ENCODE measurements at regions not wholly inside any gene's neighbourhood (a gene's known extent, or its start where the extent isn't known, plus 50 kb on each side); places are given as distances from the start of the nearest gene placed in this dataset.
A peak's percentile ranks its signal among the peaks of the same experiment; 100 is the strongest.

GRCh38 chr1:38375035-38375434, 328.4 kb upstream of the POU3F1 start:
- no peak overlapping the region for H3K4me3 ChIP-seq (ENCODE audit: low read depth, low read length)
- TF ChIP-seq, protein P1, sequence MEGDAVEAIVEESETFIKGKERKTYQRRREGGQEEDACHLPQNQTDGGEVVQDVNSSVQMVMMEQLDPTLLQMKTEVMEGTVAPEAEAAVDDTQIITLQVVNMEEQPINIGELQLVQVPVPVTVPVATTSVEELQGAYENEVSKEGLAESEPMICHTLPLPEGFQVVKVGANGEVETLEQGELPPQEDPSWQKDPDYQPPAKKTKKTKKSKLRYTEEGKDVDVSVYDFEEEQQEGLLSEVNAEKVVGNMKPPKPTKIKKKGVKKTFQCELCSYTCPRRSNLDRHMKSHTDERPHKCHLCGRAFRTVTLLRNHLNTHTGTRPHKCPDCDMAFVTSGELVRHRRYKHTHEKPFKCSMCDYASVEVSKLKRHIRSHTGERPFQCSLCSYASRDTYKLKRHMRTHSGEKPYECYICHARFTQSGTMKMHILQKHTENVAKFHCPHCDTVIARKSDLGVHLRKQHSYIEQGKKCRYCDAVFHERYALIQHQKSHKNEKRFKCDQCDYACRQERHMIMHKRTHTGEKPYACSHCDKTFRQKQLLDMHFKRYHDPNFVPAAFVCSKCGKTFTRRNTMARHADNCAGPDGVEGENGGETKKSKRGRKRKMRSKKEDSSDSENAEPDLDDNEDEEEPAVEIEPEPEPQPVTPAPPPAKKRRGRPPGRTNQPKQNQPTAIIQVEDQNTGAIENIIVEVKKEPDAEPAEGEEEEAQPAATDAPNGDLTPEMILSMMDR (IDR thresholded peaks at IDR 0.05; ENCODE audit: insufficient read depth, low read depth, low read length, missing control alignments): no peak
- no peak for DNase-seq (ENCODE audit: low read depth)

DNA sequence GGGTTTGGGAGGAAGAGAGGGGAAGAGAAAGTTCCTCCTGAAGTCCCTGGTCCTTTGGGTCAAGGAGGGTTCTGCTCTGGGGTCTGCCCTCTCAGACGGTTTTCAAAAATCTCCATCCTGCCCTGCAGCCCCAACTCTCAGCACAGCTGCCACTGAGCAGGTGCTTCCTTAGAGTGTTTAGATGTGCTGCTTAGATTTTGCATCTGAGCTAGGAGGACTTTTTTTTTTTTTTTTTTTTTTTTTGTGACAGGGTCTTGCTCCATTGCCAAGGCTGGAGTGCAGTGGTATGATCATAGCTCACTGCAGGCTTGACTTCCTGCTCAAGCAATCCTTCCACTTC, 324.9 kb upstream of the POU3F1 start:
- TF ChIP-seq, protein P1 (IDR thresholded peaks at IDR 0.05; ENCODE audit: insufficient read depth, low read depth, low read length, missing control alignments): no peak
- no peak for DNase-seq (ENCODE audit: low read depth)
- H3K4me3 ChIP-seq (ENCODE audit: low read depth, low read length): no peak overlapping the region

GRCh38 chr1:38370716-38371504, 324.3 kb upstream of the POU3F1 start:
- no peak overlapping the region for H3K4me3 ChIP-seq (ENCODE audit: low read depth, low read length)
- no peak for DNase-seq (ENCODE audit: low read depth)
- TF ChIP-seq, protein P1 (IDR thresholded peaks at IDR 0.05; ENCODE audit: insufficient read depth, low read depth, low read length, missing control alignments): no peak

GRCh38 chr1:38365242-38365641, 318.6 kb upstream of the POU3F1 start:
- no peak for DNase-seq (ENCODE audit: low read depth)
- no peak overlapping the region for H3K4me3 ChIP-seq (ENCODE audit: low read depth, low read length)
- TF ChIP-seq, protein P1 (IDR thresholded peaks at IDR 0.05; ENCODE audit: insufficient read depth, low read depth, low read length, missing control alignments): no peak

GRCh38 chr1:38361566-38361965, 315.0 kb upstream of the POU3F1 start:
- DNase-seq (ENCODE audit: low read depth): no peak
- H3K4me3 ChIP-seq (ENCODE audit: low read depth, low read length): no peak overlapping the region
- TF ChIP-seq, protein P1 (IDR thresholded peaks at IDR 0.05; ENCODE audit: insufficient read depth, low read depth, low read length, missing control alignments): no peak

DNA sequence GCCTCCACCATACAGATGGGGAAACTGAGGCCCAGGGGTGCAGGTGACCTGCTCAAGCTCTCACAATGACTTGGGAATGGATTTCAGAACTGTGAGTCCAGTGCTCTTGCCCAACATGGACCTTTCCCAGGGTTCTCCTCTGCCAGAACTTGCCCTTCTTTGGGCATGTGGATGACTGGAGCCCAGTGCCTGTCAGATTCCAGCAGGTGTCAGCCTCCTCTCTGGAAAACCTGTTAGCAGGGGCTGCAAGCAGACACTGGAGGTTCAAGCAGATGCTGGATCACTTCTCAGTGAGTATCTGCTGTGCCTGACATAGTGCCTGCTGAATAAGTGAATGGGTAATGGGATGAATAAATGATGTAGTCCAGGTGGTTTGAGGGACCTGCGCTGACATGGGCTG, 314.2 kb upstream of the POU3F1 start:
- TF ChIP-seq, protein P1 (IDR thresholded peaks at IDR 0.05; ENCODE audit: insufficient read depth, low read depth, low read length, missing control alignments): peak; percentile 31
- peak; percentile 13 for DNase-seq (ENCODE audit: low read depth)
- no peak overlapping the region for H3K4me3 ChIP-seq (ENCODE audit: low read depth, low read length)

DNA sequence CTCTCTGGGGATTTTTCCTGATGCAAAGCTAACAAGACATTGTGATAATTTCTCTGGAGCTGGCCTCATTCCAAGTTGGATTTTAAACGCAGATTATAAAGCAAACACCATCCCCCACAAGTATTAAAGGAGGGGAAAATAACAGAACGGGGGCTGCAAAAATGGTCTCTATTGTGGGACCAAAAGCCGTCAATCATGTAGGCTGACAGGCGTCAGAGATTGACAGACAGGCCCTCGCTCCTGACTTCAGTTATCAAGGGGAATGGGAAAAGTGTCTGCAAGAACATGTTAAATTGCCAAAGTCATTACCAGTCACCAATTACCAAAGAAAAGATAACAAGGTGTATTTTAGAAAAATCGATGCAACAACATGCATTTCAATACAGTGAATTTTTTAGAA, 307.4 kb upstream of the POU3F1 start:
- DNase-seq (ENCODE audit: low read depth): no peak
- TF ChIP-seq, protein P1 (IDR thresholded peaks at IDR 0.05; ENCODE audit: insufficient read depth, low read depth, low read length, missing control alignments): no peak
- H3K4me3 ChIP-seq (ENCODE audit: low read depth, low read length): no peak overlapping the region

All from GM12865 (cell line).